ENCODE measurements at regions not wholly inside any gene's neighbourhood (a gene's known extent, or its start where the extent isn't known, plus 50 kb on each side); places are given as distances from the start of the nearest gene placed in this dataset.

GRCh38 chr10:128237710-128238109, 111.5 kb upstream of the MKI67 start:
- Histone ChIP-seq H3K4me1 (peaks cover 17% of the 10 kb centered on the region), H3K4me3 (no peak overlapping the region), H3K27me3 (no peaks in the 10 kb centered on the region), H3K79me2 (ENCODE audit: low read depth) (no peaks in the 10 kb centered on the region), H2AFZ (replicated peaks) (no peak overlapping the region), H3K27ac (no peak overlapping the region), H3K9me3 (ENCODE audit: low read depth) (no peaks in the 10 kb centered on the region), H3K4me2 (no peak overlapping the region), H4K20me1 (ENCODE audit: low read depth) (no peaks in the 10 kb centered on the region), H3F3A (ENCODE audit: low read depth) (peaks cover 5% of the 10 kb centered on the region), H3K36me3 (no peaks in the 10 kb centered on the region), H3K9ac (no peak overlapping the region)
- Mint-ChIP-seq H3K9me3 (peaks cover 4% of the 10 kb centered on the region), H3K27me3 (ENCODE audit: insufficient read depth, low read depth) (peaks cover 3% of the 10 kb centered on the region), H3K4me3 (no peak overlapping the region), H3K36me3 (no peaks in the 10 kb centered on the region), H3K27ac (no peak overlapping the region), H3K4me1 (peaks cover 11% of the 10 kb centered on the region)
- DNase-seq (ENCODE audit: low spot score) = no peak
- TF ChIP-seq EZH2 (IDR thresholded peaks at IDR 0.05) (no peak), CTCF (IDR thresholded peaks at IDR 0.05) (no peak), EZH2phosphoT487 (IDR thresholded peaks at IDR 0.05) (no peak)

- peaks cover 8% of the 10 kb centered on the region for H3K4me1 ChIP-seq
- no peak overlapping the region for H3K9ac ChIP-seq
- H3K4me2 ChIP-seq = no peak overlapping the region
- H3K27me3 ChIP-seq = no peaks in the 10 kb centered on the region
- H4K20me1 ChIP-seq (ENCODE audit: low read depth) = no peaks in the 10 kb centered on the region
- H3K27ac Mint-ChIP-seq = no peak overlapping the region
- H3K27me3 Mint-ChIP-seq (ENCODE audit: insufficient read depth, low read depth) = peaks cover 3% of the 10 kb centered on the region
- H3K79me2 ChIP-seq (ENCODE audit: low read depth) = no peaks in the 10 kb centered on the region
- no peaks in the 10 kb centered on the region for H3F3A ChIP-seq (ENCODE audit: low read depth)
- no peaks in the 10 kb centered on the region for H3K9me3 ChIP-seq (ENCODE audit: low read depth)
- H3K9me3 Mint-ChIP-seq = no peaks in the 10 kb centered on the region
- no peaks in the 10 kb centered on the region for H3K36me3 ChIP-seq
- no peak for TF ChIP-seq CTCF (IDR thresholded peaks at IDR 0.05)
- H3K4me3 ChIP-seq = no peak overlapping the region
- H3K4me1 Mint-ChIP-seq = peaks cover 11% of the 10 kb centered on the region
- no peak overlapping the region for H3K27ac ChIP-seq
- no peaks in the 10 kb centered on the region for H3K36me3 Mint-ChIP-seq
- no peak overlapping the region for H3K4me3 Mint-ChIP-seq
- DNase-seq (ENCODE audit: low spot score) = no peak
- H2AFZ ChIP-seq (replicated peaks) = no peak overlapping the region
Measured at GRCh38 chr10:128241023-128241422, 114.8 kb upstream of the MKI67 start.

- Histone ChIP-seq H3F3A (ENCODE audit: low read depth) (no peaks in the 10 kb centered on the region), H3K4me1 (peaks cover 8% of the 10 kb centered on the region), H3K9me3 (ENCODE audit: low read depth) (no peaks in the 10 kb centered on the region), H3K4me2 (no peak overlapping the region), H3K36me3 (no peaks in the 10 kb centered on the region), H3K27me3 (no peaks in the 10 kb centered on the region), H2AFZ (replicated peaks) (no peak overlapping the region), H4K20me1 (ENCODE audit: low read depth) (no peaks in the 10 kb centered on the region), H3K79me2 (ENCODE audit: low read depth) (no peaks in the 10 kb centered on the region), H3K9ac (no peak overlapping the region), H3K27ac (no peak overlapping the region), H3K4me3 (no peak overlapping the region)
- H3K4me3 Mint-ChIP-seq = no peak overlapping the region
- no peak for DNase-seq (ENCODE audit: low spot score)
- peaks cover 3% of the 10 kb centered on the region for H3K27me3 Mint-ChIP-seq (ENCODE audit: insufficient read depth, low read depth)
- H3K4me1 Mint-ChIP-seq = peaks cover 11% of the 10 kb centered on the region
- H3K36me3 Mint-ChIP-seq = no peaks in the 10 kb centered on the region
- TF ChIP-seq EZH2phosphoT487 (IDR thresholded peaks at IDR 0.05) (no peak), CTCF (IDR thresholded peaks at IDR 0.05) (peak; percentile 26), EZH2 (IDR thresholded peaks at IDR 0.05) (no peak)
- no peak overlapping the region for H3K27ac Mint-ChIP-seq
- no peaks in the 10 kb centered on the region for H3K9me3 Mint-ChIP-seq
Measured at GRCh38 chr10:128242641-128243040, 116.4 kb upstream of the MKI67 start.

GRCh38 chr10:128245026-128245425, 118.8 kb upstream of the MKI67 start:
- H3F3A ChIP-seq (ENCODE audit: low read depth) = no peaks in the 10 kb centered on the region
- Mint-ChIP-seq H3K4me3 (no peak overlapping the region), H3K36me3 (no peaks in the 10 kb centered on the region)

More at GRCh38 chr10:128245026-128245425, 118.8 kb upstream of the MKI67 start:
- Mint-ChIP-seq H3K27ac (no peak overlapping the region), H3K27me3 (ENCODE audit: insufficient read depth, low read depth) (peaks cover 5% of the 10 kb centered on the region), H3K9me3 (no peaks in the 10 kb centered on the region), H3K4me1 (peaks cover 6% of the 10 kb centered on the region)
- Histone ChIP-seq H3K27ac (no peak overlapping the region), H4K20me1 (ENCODE audit: low read depth) (no peaks in the 10 kb centered on the region), H3K79me2 (ENCODE audit: low read depth) (no peaks in the 10 kb centered on the region), H3K36me3 (no peaks in the 10 kb centered on the region), H3K4me2 (no peak overlapping the region), H3K9me3 (ENCODE audit: low read depth) (no peaks in the 10 kb centered on the region), H3K27me3 (no peaks in the 10 kb centered on the region), H3K4me1 (peaks cover 2% of the 10 kb centered on the region), H2AFZ (replicated peaks) (no peak overlapping the region), H3K9ac (no peak overlapping the region), H3K4me3 (no peak overlapping the region)
- TF ChIP-seq CTCF (IDR thresholded peaks at IDR 0.05) = no peak
- TF ChIP-seq EZH2phosphoT487 (IDR thresholded peaks at IDR 0.05) = no peak
- TF ChIP-seq EZH2 (IDR thresholded peaks at IDR 0.05) = no peak
- DNase-seq (ENCODE audit: low spot score) = no peak
